Endodermal cell (in vitro differentiated cells): ENCODE measurements at regions not wholly inside any gene's neighbourhood (a gene's known extent, or its start where the extent isn't known, plus 50 kb on each side); places are given as distances from the start of the nearest gene placed in this dataset.

Experiments used
- DNase-seq: peaks from one replicate; pipeline ENCODE4 v3.0.0-alpha.2; 2017
- H3K27ac ChIP-seq: 2 replicates; pipeline ENCODE4 v1.5.1; 2013; ENCODE audit warnings: mild to moderate bottlenecking, low read depth, low read length, moderate library complexity
- H3K27me3 ChIP-seq: 2 replicates; pipeline ENCODE4 v1.6.1; 2013; ENCODE audit warnings: mild to moderate bottlenecking, low read length, moderate library complexity; ENCODE audit not compliant: insufficient read depth, control insufficient read depth, poor library complexity, severe bottlenecking
- H3K36me3 ChIP-seq: 2 replicates; pipeline ENCODE4 v1.7.0; 2013; ENCODE audit warnings: mild to moderate bottlenecking, low read length, moderate library complexity; ENCODE audit not compliant: control insufficient read depth, insufficient read depth
- H3K4me1 ChIP-seq: one replicate; pipeline ENCODE4 v1.7.0; 2013; ENCODE audit warnings: low read length; ENCODE audit not compliant: control insufficient read depth, insufficient read depth
- H3K4me3 ChIP-seq: 2 replicates; pipeline ENCODE4 v1.5.1; 2013; ENCODE audit warnings: mild to moderate bottlenecking, low read length, moderate library complexity
- H3K9ac ChIP-seq: 2 replicates; pipeline ENCODE4 v1.6.1; 2013; ENCODE audit warnings: mild to moderate bottlenecking, low read length, moderate library complexity; ENCODE audit not compliant: poor library complexity, severe bottlenecking; ENCODE audit errors: extremely low read depth
- H3K9me3 ChIP-seq: 2 replicates; pipeline ENCODE4 v1.6.1; 2013; ENCODE audit warnings: mild to moderate bottlenecking, low read length, moderate library complexity; ENCODE audit not compliant: control insufficient read depth
- H3K27ac Mint-ChIP-seq: 2 replicates; pipeline ENCODE4 v1.8.0; 2020; ENCODE audit warnings: mixed read lengths
- H3K27me3 Mint-ChIP-seq: 2 replicates; pipeline ENCODE4 v1.8.0; 2021; ENCODE audit warnings: mild to moderate bottlenecking, mixed read lengths; ENCODE audit not compliant: insufficient read depth
- H3K36me3 Mint-ChIP-seq: 2 replicates; pipeline ENCODE4 v1.8.0; 2020; ENCODE audit warnings: low read depth, mixed read lengths
- H3K4me1 Mint-ChIP-seq: 2 replicates; pipeline ENCODE4 v1.8.0; 2020; ENCODE audit warnings: mixed read lengths
- H3K4me3 Mint-ChIP-seq: 2 replicates; pipeline ENCODE4 v1.8.0; 2020; ENCODE audit warnings: mild to moderate bottlenecking, moderate library complexity, mixed read lengths
- H3K9me3 Mint-ChIP-seq: 2 replicates; pipeline ENCODE4 v1.8.0; 2020; ENCODE audit warnings: mild to moderate bottlenecking, mixed read lengths
- CTCF ChIP-seq: fragments of 200-600 bp; sonication (generic); conservative IDR thresholded peaks from 2 replicates; pipeline ENCODE4 v1.5.0; 2021; ENCODE audit warnings: antibody characterized with exemption, mild to moderate bottlenecking
- WGBS, 2 experiments: methylation state at CpG; one replicate each; pipeline versions ENCODE4 v1.1.5 to v1.1.7; 2013; ENCODE audit warnings: missing lambda C conversion rate in 2 of 2, mixed read lengths in 1 of 2; ENCODE audit not compliant: insufficient coverage in 1 of 2, insufficient read length in 1 of 2; 5-methylcytosine and 5-hydroxymethylcytosine counted together

GRCh38 chr6:106728296-106728870 is 99.0 kb downstream of the QRSL1 start:
- WGBS, 2 experiments, result 69 to 91% methylated on average over 3 to 5 of the region's 5 CpGs
- H3K27me3 ChIP-seq, result no peaks in the 10 kb centered on the region
- Mint-ChIP-seq H3K4me1 (peaks cover 4% of the 10 kb centered on the region), H3K27me3 (no peaks in the 10 kb centered on the region), H3K27ac (no peak overlapping the region), H3K4me3 (no peak overlapping the region), H3K9me3 (no peaks in the 10 kb centered on the region), H3K36me3 (no peaks in the 10 kb centered on the region)
- H3K27ac ChIP-seq, result no peak overlapping the region
- no peak overlapping the region for H3K9ac ChIP-seq
- TF ChIP-seq CTCF, result no peak
- H3K4me3 ChIP-seq, result no peak overlapping the region
- no peaks in the 10 kb centered on the region for H3K4me1 ChIP-seq
- no peak for DNase-seq
- H3K9me3 ChIP-seq, result no peaks in the 10 kb centered on the region
- H3K36me3 ChIP-seq, result no peaks in the 10 kb centered on the region

GRCh38 chr6:106727480-106728149 is 98.2 kb downstream of the QRSL1 start:
- Mint-ChIP-seq H3K9me3 (no peaks in the 10 kb centered on the region), H3K4me3 (no peak overlapping the region), H3K36me3 (no peaks in the 10 kb centered on the region), H3K4me1 (peaks cover 4% of the 10 kb centered on the region), H3K27me3 (no peaks in the 10 kb centered on the region), H3K27ac (no peak overlapping the region)
- H3K9ac ChIP-seq, result no peak overlapping the region
- TF ChIP-seq CTCF, result no peak
- no peaks in the 10 kb centered on the region for H3K27me3 ChIP-seq
- no peaks in the 10 kb centered on the region for H3K4me1 ChIP-seq
- H3K9me3 ChIP-seq, result no peaks in the 10 kb centered on the region
- no peak for DNase-seq
- H3K36me3 ChIP-seq, result no peaks in the 10 kb centered on the region
- no peak overlapping the region for H3K4me3 ChIP-seq
- WGBS, 2 experiments, result 92% methylated on average over 3 of the region's 3 CpGs; no CpG with 5 or more reads in 1 of the 2 experiments
- no peak overlapping the region for H3K27ac ChIP-seq

GRCh38 chr6:106724848-106725247 is 95.5 kb downstream of the QRSL1 start:
- no peak overlapping the region for H3K27ac Mint-ChIP-seq
- H3K36me3 Mint-ChIP-seq, result no peaks in the 10 kb centered on the region
- no peak overlapping the region for H3K4me3 ChIP-seq
- no peak for TF ChIP-seq CTCF
- peaks cover 8% of the 10 kb centered on the region for H3K4me1 Mint-ChIP-seq
- H3K9me3 Mint-ChIP-seq, result no peaks in the 10 kb centered on the region
- H3K36me3 ChIP-seq, result no peaks in the 10 kb centered on the region
- no peak overlapping the region for H3K27ac ChIP-seq
- WGBS, 2 experiments, result 87 to 91% methylated on average over 2 of the region's 2 CpGs
- H3K9me3 ChIP-seq, result no peaks in the 10 kb centered on the region
- H3K4me1 ChIP-seq, result no peaks in the 10 kb centered on the region
- H3K27me3 Mint-ChIP-seq, result no peaks in the 10 kb centered on the region
- no peak overlapping the region for H3K4me3 Mint-ChIP-seq
- H3K27me3 ChIP-seq, result no peaks in the 10 kb centered on the region
- H3K9ac ChIP-seq, result no peak overlapping the region
- no peak for DNase-seq
